ENCODE measurements at regions not wholly inside any gene's neighbourhood (a gene's known extent, or its start where the extent isn't known, plus 50 kb on each side); places are given as distances from the start of the nearest gene placed in this dataset.
"Not testable (repeated sequence)": the region's sequence is repeated elsewhere in the genome, so short reads cannot be mapped to it uniquely, and the experiment has no call there.

DNA sequence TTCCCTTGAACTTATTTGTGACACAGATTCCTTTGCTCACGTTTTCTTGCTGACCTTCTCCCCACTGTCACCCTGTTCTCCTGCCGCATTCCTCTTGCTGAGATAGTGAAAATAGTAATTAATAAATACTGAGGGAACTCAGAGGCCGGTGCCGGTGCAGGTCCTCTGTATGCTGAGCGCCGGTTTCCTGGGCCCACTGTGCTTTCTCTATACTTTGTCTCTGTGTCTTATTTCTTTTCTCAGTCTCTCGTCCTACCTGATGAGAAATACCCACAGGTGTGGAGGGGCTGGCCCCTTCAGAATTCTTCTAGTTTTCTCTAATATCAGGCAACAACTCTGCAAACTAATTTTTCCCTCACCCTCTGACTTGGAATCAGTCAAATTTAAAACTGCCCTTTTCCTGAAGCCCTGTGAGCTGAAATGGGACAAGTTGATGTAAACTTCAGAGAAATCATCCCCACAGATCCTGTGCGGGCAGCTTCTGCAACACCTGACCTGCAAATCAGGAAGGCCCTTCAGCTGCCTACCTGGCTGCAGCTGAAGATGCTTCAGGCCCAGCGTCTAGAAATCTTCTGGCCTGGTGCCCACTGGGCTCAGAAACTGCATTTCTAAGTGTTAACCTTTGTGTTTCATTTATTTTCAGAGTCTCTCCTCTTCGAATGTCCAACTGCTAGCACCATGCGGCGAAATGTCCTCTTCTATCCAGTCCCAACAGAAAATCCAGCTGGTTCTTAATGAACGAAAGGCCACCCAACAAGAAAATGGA lies 149.7 kb downstream of the TMEM121 start:
- TF ChIP-seq, protein P1, sequence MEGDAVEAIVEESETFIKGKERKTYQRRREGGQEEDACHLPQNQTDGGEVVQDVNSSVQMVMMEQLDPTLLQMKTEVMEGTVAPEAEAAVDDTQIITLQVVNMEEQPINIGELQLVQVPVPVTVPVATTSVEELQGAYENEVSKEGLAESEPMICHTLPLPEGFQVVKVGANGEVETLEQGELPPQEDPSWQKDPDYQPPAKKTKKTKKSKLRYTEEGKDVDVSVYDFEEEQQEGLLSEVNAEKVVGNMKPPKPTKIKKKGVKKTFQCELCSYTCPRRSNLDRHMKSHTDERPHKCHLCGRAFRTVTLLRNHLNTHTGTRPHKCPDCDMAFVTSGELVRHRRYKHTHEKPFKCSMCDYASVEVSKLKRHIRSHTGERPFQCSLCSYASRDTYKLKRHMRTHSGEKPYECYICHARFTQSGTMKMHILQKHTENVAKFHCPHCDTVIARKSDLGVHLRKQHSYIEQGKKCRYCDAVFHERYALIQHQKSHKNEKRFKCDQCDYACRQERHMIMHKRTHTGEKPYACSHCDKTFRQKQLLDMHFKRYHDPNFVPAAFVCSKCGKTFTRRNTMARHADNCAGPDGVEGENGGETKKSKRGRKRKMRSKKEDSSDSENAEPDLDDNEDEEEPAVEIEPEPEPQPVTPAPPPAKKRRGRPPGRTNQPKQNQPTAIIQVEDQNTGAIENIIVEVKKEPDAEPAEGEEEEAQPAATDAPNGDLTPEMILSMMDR (IDR thresholded peaks at IDR 0.05), result not testable (repeated sequence)
- not testable (repeated sequence) for TF ChIP-seq POLR2A (IDR thresholded peaks at IDR 0.05)
